ENCODE measurements at regions not wholly inside any gene's neighbourhood (a gene's known extent, or its start where the extent isn't known, plus 50 kb on each side); places are given as distances from the start of the nearest gene placed in this dataset.

- ATAC-seq, result no peak
- no peak overlapping the region for H3K4me3 ChIP-seq
- no peak for TF ChIP-seq CTCF (IDR thresholded peaks at IDR 0.05)
- H3K9me3 ChIP-seq, result no peaks in the 10 kb centered on the region
- H3K36me3 ChIP-seq, result no peaks in the 10 kb centered on the region
- intact Hi-C loops (cut with DNase I), result no loop called here
- H3K4me1 ChIP-seq, result no peaks in the 10 kb centered on the region
- no peak for DNase-seq
- H3K27me3 ChIP-seq (ENCODE audit: low read depth), result no peaks in the 10 kb centered on the region
- no peak overlapping the region for H3K27ac ChIP-seq
Measured at GRCh38 chr11:127230392-127230791, 229.8 kb upstream of the KIRREL3 start.

GRCh38 chr11:127226949-127227348 is 226.4 kb upstream of the KIRREL3 start:
- H3K36me3 ChIP-seq, result no peaks in the 10 kb centered on the region
- intact Hi-C loops (cut with DNase I), result no loop called here
- ATAC-seq, result no peak

GRCh38 chr11:127226380-127226779 is 225.8 kb upstream of the KIRREL3 start:
- Histone ChIP-seq H3K9me3 (no peaks in the 10 kb centered on the region), H3K27me3 (ENCODE audit: low read depth) (no peaks in the 10 kb centered on the region), H3K4me3 (no peak overlapping the region), H3K27ac (no peak overlapping the region), H3K36me3 (no peaks in the 10 kb centered on the region), H3K4me1 (no peaks in the 10 kb centered on the region)
- intact Hi-C loops (cut with DNase I), result no loop called here
- DNase-seq (no peak), ATAC-seq (no peak)
- TF ChIP-seq CTCF (IDR thresholded peaks at IDR 0.05), result no peak

More at GRCh38 chr11:127226949-127227348, 226.4 kb upstream of the KIRREL3 start:
- H3K27me3 ChIP-seq (ENCODE audit: low read depth), result no peaks in the 10 kb centered on the region
- DNase-seq, result no peak
- TF ChIP-seq CTCF (IDR thresholded peaks at IDR 0.05), result no peak
- H3K4me3 ChIP-seq, result no peak overlapping the region
- H3K27ac ChIP-seq, result no peak overlapping the region
- H3K4me1 ChIP-seq, result no peaks in the 10 kb centered on the region
- no peaks in the 10 kb centered on the region for H3K9me3 ChIP-seq

GRCh38 chr11:127225619-127226018 is 225.0 kb upstream of the KIRREL3 start:
- H3K36me3 ChIP-seq, result no peaks in the 10 kb centered on the region
- intact Hi-C loops (cut with DNase I), result no loop called here
- H3K4me3 ChIP-seq, result no peak overlapping the region
- DNase-seq (no peak), ATAC-seq (no peak)
- no peaks in the 10 kb centered on the region for H3K27me3 ChIP-seq (ENCODE audit: low read depth)
- no peak overlapping the region for H3K27ac ChIP-seq
- no peak for TF ChIP-seq CTCF (IDR thresholded peaks at IDR 0.05)
- H3K9me3 ChIP-seq, result no peaks in the 10 kb centered on the region
- no peaks in the 10 kb centered on the region for H3K4me1 ChIP-seq

- no peaks in the 10 kb centered on the region for H3K36me3 ChIP-seq
- TF ChIP-seq CTCF (IDR thresholded peaks at IDR 0.05), result no peak
- ATAC-seq (no peak), DNase-seq (no peak)
- no peak overlapping the region for H3K4me3 ChIP-seq
- intact Hi-C loops (cut with DNase I), result no loop called here
- no peaks in the 10 kb centered on the region for H3K27me3 ChIP-seq (ENCODE audit: low read depth)
- no peaks in the 10 kb centered on the region for H3K4me1 ChIP-seq
- H3K27ac ChIP-seq, result no peak overlapping the region
- no peaks in the 10 kb centered on the region for H3K9me3 ChIP-seq
Measured at GRCh38 chr11:127224276-127224675, 223.7 kb upstream of the KIRREL3 start.

GRCh38 chr11:127223633-127224032 is 223.1 kb upstream of the KIRREL3 start:
- no peak for TF ChIP-seq CTCF (IDR thresholded peaks at IDR 0.05)
- no peak for DNase-seq
- H3K27ac ChIP-seq, result no peak overlapping the region
- H3K9me3 ChIP-seq, result no peaks in the 10 kb centered on the region
- no peak for ATAC-seq
- intact Hi-C loops (cut with DNase I), result no loop called here
- H3K4me1 ChIP-seq, result no peaks in the 10 kb centered on the region
- no peaks in the 10 kb centered on the region for H3K27me3 ChIP-seq (ENCODE audit: low read depth)
- H3K4me3 ChIP-seq, result no peak overlapping the region
- no peaks in the 10 kb centered on the region for H3K36me3 ChIP-seq

All from lower lobe of right lung (tissue), 2 donors.